Astrocyte of the spinal cord (primary cell): ENCODE measurements at regions not wholly inside any gene's neighbourhood (a gene's known extent, or its start where the extent isn't known, plus 50 kb on each side); places are given as distances from the start of the nearest gene placed in this dataset.

Source experiments
- DNase-seq: peaks from one replicate; pipeline ENCODE4 v3.0.0; 2011; ENCODE audit warnings: low read depth, low spot score
- H3K4me3 ChIP-seq: 2 replicates; pipeline ENCODE4 v1.5.1; 2011; ENCODE audit warnings: low read depth, mild to moderate bottlenecking, low read length, moderate library complexity
- CTCF ChIP-seq: IDR thresholded peaks from 2 replicates; pipeline ENCODE4 v1.5.1; 2012; ENCODE audit warnings: low read depth, mild to moderate bottlenecking, low read length, inconsistent platforms
- in situ Hi-C: cut with HindIII; loops from 2 replicates; pipeline ENCODE4 v1.10.0; 2017; ENCODE audit warnings: low sequenced_read_pairs

GRCh38 chr7:26553128-26553527 lies 261.5 kb downstream of the SNX10 start:
- in situ Hi-C loops, result no loop called here
- DNase-seq, result no peak
- H3K4me3 ChIP-seq, result no peak overlapping the region
- no peak for TF ChIP-seq CTCF

GRCh38 chr7:26553582-26553981 lies 261.9 kb downstream of the SNX10 start:
- in situ Hi-C loops, result no loop called here
- no peak for TF ChIP-seq CTCF
- no peak for DNase-seq
- no peak overlapping the region for H3K4me3 ChIP-seq

GRCh38 chr7:26554952-26555351 lies 263.3 kb downstream of the SNX10 start:
- no peak overlapping the region for H3K4me3 ChIP-seq
- in situ Hi-C loops, result no loop called here
- no peak for TF ChIP-seq CTCF
- no peak for DNase-seq

- no peak overlapping the region for H3K4me3 ChIP-seq
- DNase-seq, result no peak
- in situ Hi-C loops, result no loop called here
- TF ChIP-seq CTCF, result no peak
Measured at GRCh38 chr7:26556061-26556881, 264.6 kb downstream of the SNX10 start.

- TF ChIP-seq CTCF, result no peak
- in situ Hi-C loops, result no loop called here
- DNase-seq, result no peak
- no peak overlapping the region for H3K4me3 ChIP-seq
Measured at GRCh38 chr7:26560526-26561256, 269.0 kb downstream of the SNX10 start.

- no peak for DNase-seq
- in situ Hi-C loops, result no loop called here
- no peak overlapping the region for H3K4me3 ChIP-seq
- no peak for TF ChIP-seq CTCF
Measured at GRCh38 chr7:26562841-26563240, 271.2 kb downstream of the SNX10 start.
